ENCODE measurements at regions not wholly inside any gene's neighbourhood (a gene's known extent, or its start where the extent isn't known, plus 50 kb on each side); places are given as distances from the start of the nearest gene placed in this dataset.

DNA sequence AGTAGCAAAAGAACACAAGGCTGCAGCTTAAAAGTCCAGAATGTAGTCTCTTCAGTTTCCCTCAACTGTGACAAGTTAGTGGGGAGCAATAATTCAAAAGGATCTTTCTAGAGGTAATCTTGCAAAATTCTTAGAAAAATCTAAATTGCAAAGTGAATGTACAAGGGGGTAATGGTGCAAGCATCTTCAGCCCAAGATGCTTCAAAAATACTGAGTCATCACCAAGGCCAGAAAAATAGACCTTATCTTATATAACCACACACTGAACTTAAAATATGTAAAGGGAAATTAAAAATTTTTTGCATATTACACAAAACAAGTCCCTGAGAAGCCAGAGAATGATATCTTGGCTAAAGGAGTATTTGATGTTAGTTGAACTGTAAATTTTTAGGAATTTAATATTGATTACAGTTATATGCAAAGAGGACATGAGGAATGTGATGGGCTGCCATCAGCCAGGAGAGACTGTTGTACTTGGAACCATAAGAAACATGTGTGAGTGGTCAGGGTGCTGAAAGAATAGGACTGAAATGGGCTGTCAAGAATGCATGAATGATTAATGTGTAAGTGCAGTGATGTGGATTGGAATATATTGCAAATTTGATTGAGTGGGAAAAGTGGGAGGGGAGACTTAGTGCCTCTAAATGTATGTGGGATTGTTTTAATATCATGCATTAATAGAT lies 85.7 kb upstream of the LIN7C start:
- Histone ChIP-seq H3K27ac (no peak overlapping the region), H3K27me3 (replicated peaks) (no peaks in the 10 kb centered on the region), H3K36me3 (replicated peaks) (no peaks in the 10 kb centered on the region), H3K4me3 (ENCODE audit: low read depth, low read length) (no peak overlapping the region)
- no peak for DNase-seq
- in situ Hi-C loops (cut with HindIII; ENCODE audit: low pct_ligation_motif_present, low sequenced_read_pairs): no loop called here
- TF ChIP-seq, protein P1, sequence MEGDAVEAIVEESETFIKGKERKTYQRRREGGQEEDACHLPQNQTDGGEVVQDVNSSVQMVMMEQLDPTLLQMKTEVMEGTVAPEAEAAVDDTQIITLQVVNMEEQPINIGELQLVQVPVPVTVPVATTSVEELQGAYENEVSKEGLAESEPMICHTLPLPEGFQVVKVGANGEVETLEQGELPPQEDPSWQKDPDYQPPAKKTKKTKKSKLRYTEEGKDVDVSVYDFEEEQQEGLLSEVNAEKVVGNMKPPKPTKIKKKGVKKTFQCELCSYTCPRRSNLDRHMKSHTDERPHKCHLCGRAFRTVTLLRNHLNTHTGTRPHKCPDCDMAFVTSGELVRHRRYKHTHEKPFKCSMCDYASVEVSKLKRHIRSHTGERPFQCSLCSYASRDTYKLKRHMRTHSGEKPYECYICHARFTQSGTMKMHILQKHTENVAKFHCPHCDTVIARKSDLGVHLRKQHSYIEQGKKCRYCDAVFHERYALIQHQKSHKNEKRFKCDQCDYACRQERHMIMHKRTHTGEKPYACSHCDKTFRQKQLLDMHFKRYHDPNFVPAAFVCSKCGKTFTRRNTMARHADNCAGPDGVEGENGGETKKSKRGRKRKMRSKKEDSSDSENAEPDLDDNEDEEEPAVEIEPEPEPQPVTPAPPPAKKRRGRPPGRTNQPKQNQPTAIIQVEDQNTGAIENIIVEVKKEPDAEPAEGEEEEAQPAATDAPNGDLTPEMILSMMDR (IDR thresholded peaks at IDR 0.05; ENCODE audit: low read depth, low read length, missing control alignments): no peak

DNA sequence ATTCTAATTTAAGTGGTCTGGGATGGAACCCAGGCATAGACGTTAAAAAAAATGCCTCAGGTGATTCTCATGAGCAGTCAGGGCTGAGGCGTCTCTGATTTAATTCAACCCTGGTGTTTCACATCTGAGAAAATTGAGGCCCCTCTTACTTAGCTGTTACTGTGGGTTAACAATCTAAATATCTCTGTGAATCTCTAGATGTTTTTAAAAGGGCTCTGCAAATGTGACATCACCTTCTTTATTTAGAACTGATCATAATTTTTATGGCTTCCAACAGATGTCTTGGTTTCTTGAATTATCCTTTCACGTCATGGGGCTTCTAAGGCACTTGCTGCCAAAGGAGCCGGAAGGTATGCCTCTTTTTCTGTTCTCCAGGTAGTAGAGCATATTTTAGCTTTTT lies 76.1 kb upstream of the LIN7C start:
- Histone ChIP-seq H3K36me3 (replicated peaks) (no peaks in the 10 kb centered on the region), H3K27ac (no peak overlapping the region), H3K27me3 (replicated peaks) (no peaks in the 10 kb centered on the region), H3K4me3 (ENCODE audit: low read depth, low read length) (no peak overlapping the region)
- TF ChIP-seq, protein P1 (IDR thresholded peaks at IDR 0.05; ENCODE audit: low read depth, low read length, missing control alignments): no peak
- no peak for DNase-seq
- in situ Hi-C loops (cut with HindIII; ENCODE audit: low pct_ligation_motif_present, low sequenced_read_pairs): no loop called here

DNA sequence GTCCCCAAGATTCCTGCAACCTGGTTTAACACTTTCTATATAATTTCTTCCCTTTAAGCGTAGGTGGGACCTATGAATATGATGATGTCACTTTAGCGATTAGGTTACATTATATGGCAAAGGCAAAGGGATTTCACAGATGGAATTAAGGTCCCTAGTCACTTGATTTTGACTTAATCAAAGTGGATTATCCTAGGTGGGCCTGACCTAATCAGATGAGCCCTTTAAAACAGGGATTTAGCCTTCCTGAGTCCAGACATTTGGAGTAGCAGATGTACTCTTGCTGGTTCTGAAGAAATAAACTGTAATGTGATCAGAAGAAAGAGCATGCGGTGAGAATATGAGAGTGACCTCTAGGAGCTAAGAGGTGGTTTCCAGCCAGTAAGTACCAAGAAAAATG lies 67.8 kb upstream of the LIN7C start:
- no peak overlapping the region for H3K27ac ChIP-seq
- no peaks in the 10 kb centered on the region for H3K27me3 ChIP-seq (replicated peaks)
- in situ Hi-C loops (cut with HindIII; ENCODE audit: low pct_ligation_motif_present, low sequenced_read_pairs): no loop called here
- no peak for DNase-seq
- no peak overlapping the region for H3K4me3 ChIP-seq (ENCODE audit: low read depth, low read length)
- H3K36me3 ChIP-seq (replicated peaks): no peaks in the 10 kb centered on the region
- TF ChIP-seq, protein P1 (IDR thresholded peaks at IDR 0.05; ENCODE audit: low read depth, low read length, missing control alignments): no peak

DNA sequence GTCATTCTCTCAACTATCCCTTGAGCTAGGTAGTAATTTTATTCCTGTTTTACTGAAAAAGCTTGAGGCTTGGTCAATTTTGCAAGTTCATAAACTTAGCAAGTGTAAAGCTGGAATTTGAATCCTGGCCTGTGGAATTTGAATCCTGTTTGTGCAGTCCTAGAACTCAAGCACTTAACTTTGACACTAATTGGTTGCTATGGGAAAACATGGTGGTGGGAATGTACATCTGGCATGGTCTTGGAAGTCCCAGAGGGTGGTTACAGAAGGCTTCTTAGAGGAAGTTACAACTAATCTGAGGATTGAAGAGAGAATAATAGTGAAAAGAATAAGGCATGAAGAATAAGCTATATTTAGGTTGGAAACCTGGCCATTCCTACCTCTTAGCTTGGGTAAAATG lies 66.5 kb upstream of the LIN7C start:
- Histone ChIP-seq H3K4me3 (ENCODE audit: low read depth, low read length) (no peak overlapping the region), H3K36me3 (replicated peaks) (no peaks in the 10 kb centered on the region), H3K27ac (no peak overlapping the region), H3K27me3 (replicated peaks) (no peaks in the 10 kb centered on the region)
- DNase-seq: no peak
- in situ Hi-C loops (cut with HindIII; ENCODE audit: low pct_ligation_motif_present, low sequenced_read_pairs): no loop called here
- TF ChIP-seq, protein P1 (IDR thresholded peaks at IDR 0.05; ENCODE audit: low read depth, low read length, missing control alignments): no peak

DNA sequence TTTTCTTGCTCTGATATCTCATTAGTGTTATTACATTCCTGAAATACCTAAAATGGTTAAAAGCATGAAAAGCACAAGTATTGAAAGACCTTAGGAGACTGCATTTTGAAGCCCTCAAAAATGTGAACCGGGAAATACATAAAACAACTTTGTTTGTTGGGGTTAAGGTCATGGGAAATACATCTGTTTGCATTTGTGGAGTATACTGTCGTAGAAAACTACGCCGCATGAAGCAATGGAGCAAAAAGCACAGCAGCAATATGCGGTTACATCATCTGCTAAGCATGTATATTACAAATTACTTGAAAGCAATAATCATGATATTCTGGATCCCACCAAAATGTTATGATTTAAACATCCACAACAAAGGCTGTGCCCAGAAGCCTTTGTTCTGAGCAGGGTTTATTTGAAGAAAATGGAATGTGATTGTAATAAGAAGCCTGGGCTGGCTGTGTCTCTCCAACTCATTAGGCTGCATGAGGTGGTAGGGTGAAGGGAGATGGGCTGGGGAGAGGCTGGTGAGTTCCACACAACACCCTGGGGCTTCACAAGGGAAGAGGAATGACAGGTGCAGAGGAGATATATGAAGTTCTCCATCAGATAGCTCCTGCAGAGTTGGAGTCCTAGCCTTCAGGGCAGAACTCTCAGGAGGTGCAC lies 64.7 kb upstream of the LIN7C start:
- H3K27me3 ChIP-seq (replicated peaks): no peaks in the 10 kb centered on the region
- TF ChIP-seq, protein P1 (IDR thresholded peaks at IDR 0.05; ENCODE audit: low read depth, low read length, missing control alignments): no peak
- in situ Hi-C loops (cut with HindIII; ENCODE audit: low pct_ligation_motif_present, low sequenced_read_pairs): no loop called here
- H3K27ac ChIP-seq: peak overlapping the region; percentile 29
- peak; percentile 83 for DNase-seq
- no peak overlapping the region for H3K4me3 ChIP-seq (ENCODE audit: low read depth, low read length)
- H3K36me3 ChIP-seq (replicated peaks): no peaks in the 10 kb centered on the region

Data from brain microvascular endothelial cell (primary cell).